WTC11 (cell line): ENCODE measurements at regions not wholly inside any gene's neighbourhood (a gene's known extent, or its start where the extent isn't known, plus 50 kb on each side); places are given as distances from the start of the nearest gene placed in this dataset.

Experiments
- ATAC-seq: fragments of 200-7000 bp; cut with Tn5 transposase; 2 replicates; pipeline ENCODE4 v1.10.0; 2021; ENCODE audit warnings: mild to moderate bottlenecking, moderate library complexity
- CTCF ChIA-PET: fragments of 300-600 bp; sonication (Branson Sonifier 250); formaldehyde crosslinking; loops from one replicate; lab custom pipeline; 2021; ENCODE audit warnings: antibody characterized with exemption; lab: Charles Lee
- POLR2A ChIA-PET: fragments of 350-600 bp; sonication (Branson Sonifier 250); formaldehyde crosslinking; loops from one replicate; lab custom pipeline; 2021; ENCODE audit warnings: antibody characterized with exemption; lab: Charles Lee
- DNase-seq: peaks from one replicate; pipeline ENCODE4 v3.0.0; 2021; ENCODE audit warnings: low spot score
- H3K27ac Mint-ChIP-seq: 2 replicates; pipeline ENCODE4 v1.8.0; 2021; ENCODE audit warnings: mixed read lengths
- H3K27me3 Mint-ChIP-seq: 2 replicates; pipeline ENCODE4 v1.8.0; 2021; ENCODE audit warnings: low read depth, mild to moderate bottlenecking, moderate library complexity, mixed read lengths
- H3K36me3 Mint-ChIP-seq: 2 replicates; pipeline ENCODE4 v1.8.0; 2021; ENCODE audit warnings: mixed read lengths
- H3K4me1 Mint-ChIP-seq: 2 replicates; pipeline ENCODE4 v1.8.0; 2022; ENCODE audit warnings: mixed read lengths
- H3K4me3 Mint-ChIP-seq: 2 replicates; pipeline ENCODE4 v1.8.0; 2021; ENCODE audit warnings: mild to moderate bottlenecking, moderate library complexity, mixed read lengths
- H3K9me3 Mint-ChIP-seq: 2 replicates; pipeline ENCODE4 v1.8.0; 2021; ENCODE audit warnings: mixed read lengths
- FOXK1 ChIP-seq: sonication (generic); formaldehyde crosslinking; IDR thresholded peaks from 2 replicates; pipeline ENCODE4 v1.8.0; 2022; ENCODE audit warnings: mild to moderate bottlenecking, moderate library complexity, missing genetic modification reagents
- GABPB1 ChIP-seq: sonication (generic); formaldehyde crosslinking; IDR thresholded peaks from 2 replicates; pipeline ENCODE4 v1.8.1; 2023; ENCODE audit warnings: mild to moderate bottlenecking, missing genetic modification reagents
- KAT7 ChIP-seq: sonication (generic); formaldehyde crosslinking; IDR thresholded peaks from 2 replicates; pipeline ENCODE4 v1.8.1; 2023; ENCODE audit warnings: missing genetic modification reagents, mild to moderate bottlenecking, borderline replicate concordance
- NR3C1 ChIP-seq: sonication (generic); formaldehyde crosslinking; conservative IDR thresholded peaks from 2 replicates; pipeline ENCODE4 v1.8.1; 2023; ENCODE audit warnings: low read depth, mild to moderate bottlenecking, missing genetic modification reagents
- OVOL2 ChIP-seq: fragments of 250-450 bp; sonication (Bioruptor Pico); IDR thresholded peaks from 2 replicates; pipeline ENCODE4 v1.9.0; 2021; ENCODE audit warnings: mild to moderate bottlenecking, borderline replicate concordance
- SP1 ChIP-seq: sonication (generic); formaldehyde crosslinking; conservative IDR thresholded peaks from 2 replicates; pipeline ENCODE4 v1.8.1; 2022; ENCODE audit warnings: missing genetic modification reagents
- ZNF263 ChIP-seq: sonication (generic); formaldehyde crosslinking; IDR thresholded peaks from 2 replicates; pipeline ENCODE4 v1.8.1; 2022; ENCODE audit warnings: low read depth, mild to moderate bottlenecking, moderate library complexity, missing genetic modification reagents
- ZNF396 ChIP-seq: fragments of 250-450 bp; sonication (Bioruptor Pico); IDR thresholded peaks from 2 replicates; pipeline ENCODE4 v1.8.0; 2021; ENCODE audit warnings: mild to moderate bottlenecking, moderate library complexity, borderline replicate concordance
- TF ChIP-seq, protein P1 (sequence below): sonication (generic); formaldehyde crosslinking; IDR thresholded peaks from 2 replicates; pipeline ENCODE4 v1.8.1; 2023; ENCODE audit warnings: mild to moderate bottlenecking, missing genetic modification reagents, moderate library complexity
- TF ChIP-seq, protein P2 (sequence below): sonication (generic); formaldehyde crosslinking; IDR thresholded peaks from 2 replicates; pipeline ENCODE4 v1.8.0; 2023; ENCODE audit warnings: mild to moderate bottlenecking, missing genetic modification reagents
- TF ChIP-seq, protein P3 (sequence below): sonication (generic); formaldehyde crosslinking; IDR thresholded peaks from 2 replicates; pipeline ENCODE4 v1.8.1; 2022; ENCODE audit warnings: low read depth, missing genetic modification reagents, borderline replicate concordance
- TF ChIP-seq, protein P4 (sequence below): sonication (generic); formaldehyde crosslinking; IDR thresholded peaks from 2 replicates; pipeline ENCODE4 v1.8.0; 2023; ENCODE audit warnings: missing genetic modification reagents
- TF ChIP-seq, protein P5 (sequence below): fragments of 250-450 bp; sonication (Bioruptor Pico); IDR thresholded peaks from 2 replicates; pipeline ENCODE4 v1.9.0; 2021; ENCODE audit warnings: mild to moderate bottlenecking
- TF ChIP-seq, protein P6 (sequence below): sonication (generic); formaldehyde crosslinking; IDR thresholded peaks from 2 replicates; pipeline ENCODE4 v1.8.0; 2023; ENCODE audit warnings: missing genetic modification reagents, mild to moderate bottlenecking, borderline replicate concordance
- TF ChIP-seq, protein P7 (sequence below): fragments of 250-450 bp; sonication (Bioruptor Pico); conservative IDR thresholded peaks from 2 replicates; pipeline ENCODE4 v1.9.0; 2021; ENCODE audit warnings: mild to moderate bottlenecking
- TF ChIP-seq, protein P8 (sequence below): fragments of 250-450 bp; sonication (Bioruptor Pico); IDR thresholded peaks from 2 replicates; pipeline ENCODE4 v1.8.0; 2021; ENCODE audit warnings: mild to moderate bottlenecking

DNA sequence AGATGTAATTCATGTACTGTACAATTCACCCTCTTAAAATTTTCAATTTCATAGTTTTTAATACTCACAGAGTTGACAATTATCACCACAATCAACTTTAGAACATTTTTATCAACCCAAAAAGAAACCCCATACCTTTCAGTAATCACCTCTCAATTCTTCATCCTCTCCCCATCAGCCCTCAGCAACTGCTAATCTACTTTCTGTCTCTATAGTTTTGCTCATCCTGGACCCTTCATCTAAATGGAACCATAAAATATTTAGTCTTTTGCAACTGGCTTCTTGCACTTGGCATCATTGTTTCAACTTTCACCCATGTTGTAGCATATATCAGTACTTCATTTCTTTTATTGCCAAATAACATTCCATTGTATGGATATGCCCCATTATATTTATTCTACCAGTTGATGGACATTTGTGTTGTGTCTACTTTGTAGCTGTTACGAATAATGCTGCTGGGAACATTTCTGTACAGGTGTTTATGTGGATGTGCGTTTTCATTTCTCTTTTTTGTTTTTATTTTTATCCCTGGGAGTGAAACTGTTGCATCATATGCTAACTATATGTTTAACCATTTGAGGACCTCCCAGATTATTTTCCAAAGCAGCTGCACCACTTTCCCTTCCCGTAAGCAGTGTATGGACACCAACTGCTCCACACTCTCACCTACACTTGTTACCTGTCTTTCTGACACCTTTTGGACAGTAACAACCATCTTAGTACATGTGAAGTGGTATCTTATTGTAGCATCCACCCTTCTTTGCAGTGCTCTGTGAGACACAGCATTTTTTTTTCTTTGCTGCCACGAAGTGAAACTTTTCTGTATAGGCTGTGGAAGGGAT is 65.4 kb upstream of the APBB1IP start:
- H3K4me1 Mint-ChIP-seq = no peaks in the 10 kb centered on the region
- TF ChIP-seq, protein P1, sequence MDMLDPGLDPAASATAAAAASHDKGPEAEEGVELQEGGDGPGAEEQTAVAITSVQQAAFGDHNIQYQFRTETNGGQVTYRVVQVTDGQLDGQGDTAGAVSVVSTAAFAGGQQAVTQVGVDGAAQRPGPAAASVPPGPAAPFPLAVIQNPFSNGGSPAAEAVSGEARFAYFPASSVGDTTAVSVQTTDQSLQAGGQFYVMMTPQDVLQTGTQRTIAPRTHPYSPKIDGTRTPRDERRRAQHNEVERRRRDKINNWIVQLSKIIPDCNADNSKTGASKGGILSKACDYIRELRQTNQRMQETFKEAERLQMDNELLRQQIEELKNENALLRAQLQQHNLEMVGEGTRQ (CRISPR knock-in tag) = no peak
- TF ChIP-seq NR3C1 (CRISPR knock-in tag) (no peak), GABPB1 (CRISPR knock-in tag) (no peak), OVOL2 (CRISPR knock-in tag) (no peak), ZNF263 (CRISPR knock-in tag) (no peak), ZNF396 (no peak), FOXK1 (CRISPR knock-in tag) (no peak), SP1 (no peak), KAT7 (CRISPR knock-in tag) (no peak)
- TF ChIP-seq, protein P2, sequence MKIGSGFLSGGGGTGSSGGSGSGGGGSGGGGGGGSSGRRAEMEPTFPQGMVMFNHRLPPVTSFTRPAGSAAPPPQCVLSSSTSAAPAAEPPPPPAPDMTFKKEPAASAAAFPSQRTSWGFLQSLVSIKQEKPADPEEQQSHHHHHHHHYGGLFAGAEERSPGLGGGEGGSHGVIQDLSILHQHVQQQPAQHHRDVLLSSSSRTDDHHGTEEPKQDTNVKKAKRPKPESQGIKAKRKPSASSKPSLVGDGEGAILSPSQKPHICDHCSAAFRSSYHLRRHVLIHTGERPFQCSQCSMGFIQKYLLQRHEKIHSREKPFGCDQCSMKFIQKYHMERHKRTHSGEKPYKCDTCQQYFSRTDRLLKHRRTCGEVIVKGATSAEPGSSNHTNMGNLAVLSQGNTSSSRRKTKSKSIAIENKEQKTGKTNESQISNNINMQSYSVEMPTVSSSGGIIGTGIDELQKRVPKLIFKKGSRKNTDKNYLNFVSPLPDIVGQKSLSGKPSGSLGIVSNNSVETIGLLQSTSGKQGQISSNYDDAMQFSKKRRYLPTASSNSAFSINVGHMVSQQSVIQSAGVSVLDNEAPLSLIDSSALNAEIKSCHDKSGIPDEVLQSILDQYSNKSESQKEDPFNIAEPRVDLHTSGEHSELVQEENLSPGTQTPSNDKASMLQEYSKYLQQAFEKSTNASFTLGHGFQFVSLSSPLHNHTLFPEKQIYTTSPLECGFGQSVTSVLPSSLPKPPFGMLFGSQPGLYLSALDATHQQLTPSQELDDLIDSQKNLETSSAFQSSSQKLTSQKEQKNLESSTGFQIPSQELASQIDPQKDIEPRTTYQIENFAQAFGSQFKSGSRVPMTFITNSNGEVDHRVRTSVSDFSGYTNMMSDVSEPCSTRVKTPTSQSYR = no peak
- TF ChIP-seq, protein P3, sequence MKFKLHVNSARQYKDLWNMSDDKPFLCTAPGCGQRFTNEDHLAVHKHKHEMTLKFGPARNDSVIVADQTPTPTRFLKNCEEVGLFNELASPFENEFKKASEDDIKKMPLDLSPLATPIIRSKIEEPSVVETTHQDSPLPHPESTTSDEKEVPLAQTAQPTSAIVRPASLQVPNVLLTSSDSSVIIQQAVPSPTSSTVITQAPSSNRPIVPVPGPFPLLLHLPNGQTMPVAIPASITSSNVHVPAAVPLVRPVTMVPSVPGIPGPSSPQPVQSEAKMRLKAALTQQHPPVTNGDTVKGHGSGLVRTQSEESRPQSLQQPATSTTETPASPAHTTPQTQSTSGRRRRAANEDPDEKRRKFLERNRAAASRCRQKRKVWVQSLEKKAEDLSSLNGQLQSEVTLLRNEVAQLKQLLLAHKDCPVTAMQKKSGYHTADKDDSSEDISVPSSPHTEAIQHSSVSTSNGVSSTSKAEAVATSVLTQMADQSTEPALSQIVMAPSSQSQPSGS = no peak
- TF ChIP-seq, protein P4, sequence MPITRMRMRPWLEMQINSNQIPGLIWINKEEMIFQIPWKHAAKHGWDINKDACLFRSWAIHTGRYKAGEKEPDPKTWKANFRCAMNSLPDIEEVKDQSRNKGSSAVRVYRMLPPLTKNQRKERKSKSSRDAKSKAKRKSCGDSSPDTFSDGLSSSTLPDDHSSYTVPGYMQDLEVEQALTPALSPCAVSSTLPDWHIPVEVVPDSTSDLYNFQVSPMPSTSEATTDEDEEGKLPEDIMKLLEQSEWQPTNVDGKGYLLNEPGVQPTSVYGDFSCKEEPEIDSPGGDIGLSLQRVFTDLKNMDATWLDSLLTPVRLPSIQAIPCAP = no peak
- TF ChIP-seq, protein P5, sequence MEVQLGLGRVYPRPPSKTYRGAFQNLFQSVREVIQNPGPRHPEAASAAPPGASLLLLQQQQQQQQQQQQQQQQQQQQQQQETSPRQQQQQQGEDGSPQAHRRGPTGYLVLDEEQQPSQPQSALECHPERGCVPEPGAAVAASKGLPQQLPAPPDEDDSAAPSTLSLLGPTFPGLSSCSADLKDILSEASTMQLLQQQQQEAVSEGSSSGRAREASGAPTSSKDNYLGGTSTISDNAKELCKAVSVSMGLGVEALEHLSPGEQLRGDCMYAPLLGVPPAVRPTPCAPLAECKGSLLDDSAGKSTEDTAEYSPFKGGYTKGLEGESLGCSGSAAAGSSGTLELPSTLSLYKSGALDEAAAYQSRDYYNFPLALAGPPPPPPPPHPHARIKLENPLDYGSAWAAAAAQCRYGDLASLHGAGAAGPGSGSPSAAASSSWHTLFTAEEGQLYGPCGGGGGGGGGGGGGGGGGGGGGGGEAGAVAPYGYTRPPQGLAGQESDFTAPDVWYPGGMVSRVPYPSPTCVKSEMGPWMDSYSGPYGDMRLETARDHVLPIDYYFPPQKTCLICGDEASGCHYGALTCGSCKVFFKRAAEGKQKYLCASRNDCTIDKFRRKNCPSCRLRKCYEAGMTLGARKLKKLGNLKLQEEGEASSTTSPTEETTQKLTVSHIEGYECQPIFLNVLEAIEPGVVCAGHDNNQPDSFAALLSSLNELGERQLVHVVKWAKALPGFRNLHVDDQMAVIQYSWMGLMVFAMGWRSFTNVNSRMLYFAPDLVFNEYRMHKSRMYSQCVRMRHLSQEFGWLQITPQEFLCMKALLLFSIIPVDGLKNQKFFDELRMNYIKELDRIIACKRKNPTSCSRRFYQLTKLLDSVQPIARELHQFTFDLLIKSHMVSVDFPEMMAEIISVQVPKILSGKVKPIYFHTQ (CRISPR knock-in tag) = no peak
- TF ChIP-seq, protein P6, sequence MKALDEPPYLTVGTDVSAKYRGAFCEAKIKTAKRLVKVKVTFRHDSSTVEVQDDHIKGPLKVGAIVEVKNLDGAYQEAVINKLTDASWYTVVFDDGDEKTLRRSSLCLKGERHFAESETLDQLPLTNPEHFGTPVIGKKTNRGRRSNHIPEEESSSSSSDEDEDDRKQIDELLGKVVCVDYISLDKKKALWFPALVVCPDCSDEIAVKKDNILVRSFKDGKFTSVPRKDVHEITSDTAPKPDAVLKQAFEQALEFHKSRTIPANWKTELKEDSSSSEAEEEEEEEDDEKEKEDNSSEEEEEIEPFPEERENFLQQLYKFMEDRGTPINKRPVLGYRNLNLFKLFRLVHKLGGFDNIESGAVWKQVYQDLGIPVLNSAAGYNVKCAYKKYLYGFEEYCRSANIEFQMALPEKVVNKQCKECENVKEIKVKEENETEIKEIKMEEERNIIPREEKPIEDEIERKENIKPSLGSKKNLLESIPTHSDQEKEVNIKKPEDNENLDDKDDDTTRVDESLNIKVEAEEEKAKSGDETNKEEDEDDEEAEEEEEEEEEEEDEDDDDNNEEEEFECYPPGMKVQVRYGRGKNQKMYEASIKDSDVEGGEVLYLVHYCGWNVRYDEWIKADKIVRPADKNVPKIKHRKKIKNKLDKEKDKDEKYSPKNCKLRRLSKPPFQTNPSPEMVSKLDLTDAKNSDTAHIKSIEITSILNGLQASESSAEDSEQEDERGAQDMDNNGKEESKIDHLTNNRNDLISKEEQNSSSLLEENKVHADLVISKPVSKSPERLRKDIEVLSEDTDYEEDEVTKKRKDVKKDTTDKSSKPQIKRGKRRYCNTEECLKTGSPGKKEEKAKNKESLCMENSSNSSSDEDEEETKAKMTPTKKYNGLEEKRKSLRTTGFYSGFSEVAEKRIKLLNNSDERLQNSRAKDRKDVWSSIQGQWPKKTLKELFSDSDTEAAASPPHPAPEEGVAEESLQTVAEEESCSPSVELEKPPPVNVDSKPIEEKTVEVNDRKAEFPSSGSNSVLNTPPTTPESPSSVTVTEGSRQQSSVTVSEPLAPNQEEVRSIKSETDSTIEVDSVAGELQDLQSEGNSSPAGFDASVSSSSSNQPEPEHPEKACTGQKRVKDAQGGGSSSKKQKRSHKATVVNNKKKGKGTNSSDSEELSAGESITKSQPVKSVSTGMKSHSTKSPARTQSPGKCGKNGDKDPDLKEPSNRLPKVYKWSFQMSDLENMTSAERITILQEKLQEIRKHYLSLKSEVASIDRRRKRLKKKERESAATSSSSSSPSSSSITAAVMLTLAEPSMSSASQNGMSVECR (CRISPR knock-in tag) = no peak
- TF ChIP-seq, protein P7, sequence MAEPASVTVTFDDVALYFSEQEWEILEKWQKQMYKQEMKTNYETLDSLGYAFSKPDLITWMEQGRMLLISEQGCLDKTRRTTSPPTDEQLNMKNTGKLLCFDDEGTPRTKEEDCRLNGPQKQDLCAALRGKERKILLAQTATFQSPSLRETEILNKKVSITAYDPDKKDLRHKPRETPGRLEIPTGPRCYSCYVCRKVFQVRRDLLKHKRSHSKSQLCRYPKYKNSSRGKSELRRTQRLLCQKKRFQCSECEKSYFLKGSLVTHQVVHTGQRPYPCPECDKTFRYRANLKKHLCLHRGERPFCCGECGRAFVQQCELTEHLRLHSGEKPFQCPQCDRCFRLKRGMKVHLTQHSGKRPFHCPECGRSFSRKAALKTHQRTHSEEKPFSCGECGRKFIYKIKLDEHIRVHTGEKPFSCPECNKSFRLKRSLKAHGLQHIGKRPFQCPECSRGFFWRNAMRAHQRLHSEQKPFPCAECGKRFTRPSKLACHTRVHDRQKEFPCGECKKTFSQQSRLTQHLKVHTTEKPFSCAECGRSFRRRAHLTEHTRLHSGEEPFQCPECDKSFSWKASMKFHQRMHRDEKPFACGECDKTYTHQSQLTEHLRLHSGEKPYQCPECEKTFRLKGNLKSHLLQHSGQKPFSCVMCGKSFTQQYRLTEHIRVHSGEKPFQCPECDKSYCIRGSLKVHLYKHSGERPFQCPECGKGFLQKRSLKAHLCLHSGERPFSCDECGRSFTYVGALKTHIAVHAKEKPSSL = no peak
- TF ChIP-seq, protein P8, sequence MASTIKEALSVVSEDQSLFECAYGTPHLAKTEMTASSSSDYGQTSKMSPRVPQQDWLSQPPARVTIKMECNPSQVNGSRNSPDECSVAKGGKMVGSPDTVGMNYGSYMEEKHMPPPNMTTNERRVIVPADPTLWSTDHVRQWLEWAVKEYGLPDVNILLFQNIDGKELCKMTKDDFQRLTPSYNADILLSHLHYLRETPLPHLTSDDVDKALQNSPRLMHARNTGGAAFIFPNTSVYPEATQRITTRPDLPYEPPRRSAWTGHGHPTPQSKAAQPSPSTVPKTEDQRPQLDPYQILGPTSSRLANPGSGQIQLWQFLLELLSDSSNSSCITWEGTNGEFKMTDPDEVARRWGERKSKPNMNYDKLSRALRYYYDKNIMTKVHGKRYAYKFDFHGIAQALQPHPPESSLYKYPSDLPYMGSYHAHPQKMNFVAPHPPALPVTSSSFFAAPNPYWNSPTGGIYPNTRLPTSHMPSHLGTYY (CRISPR knock-in tag) = no peak

More for the DNA sequence above, 65.4 kb upstream of the APBB1IP start:
- ATAC-seq (no peak), DNase-seq (no peak)
- peaks cover 13% of the 10 kb centered on the region for H3K27me3 Mint-ChIP-seq
- peaks cover 8% of the 10 kb centered on the region; the same call in 1 of the 2 replicates for H3K36me3 Mint-ChIP-seq
- no peak overlapping the region for H3K27ac Mint-ChIP-seq
- POLR2A ChIA-PET = no interaction called here
- CTCF ChIA-PET = no interaction called here
- H3K9me3 Mint-ChIP-seq = peaks cover 11% of the 10 kb centered on the region
- H3K4me3 Mint-ChIP-seq = no peak overlapping the region
